NCI-H1930 (cell line): ENCODE measurements at regions not wholly inside any gene's neighbourhood (a gene's known extent, or its start where the extent isn't known, plus 50 kb on each side); places are given as distances from the start of the nearest gene placed in this dataset.
"Not testable (repeated sequence)": the region's sequence is repeated elsewhere in the genome, so short reads cannot be mapped to it uniquely, and the experiment has no call there.

Experiments
- DNase-seq, 2 experiments: peaks; one replicate each; lab custom pipeline; 2025; lab: John Stamatoyannopoulos, UW

- no peak for DNase-seq
Measured at GRCh38 chr18:22043837-22044236, 125.6 kb upstream of the GATA6 start.

DNA sequence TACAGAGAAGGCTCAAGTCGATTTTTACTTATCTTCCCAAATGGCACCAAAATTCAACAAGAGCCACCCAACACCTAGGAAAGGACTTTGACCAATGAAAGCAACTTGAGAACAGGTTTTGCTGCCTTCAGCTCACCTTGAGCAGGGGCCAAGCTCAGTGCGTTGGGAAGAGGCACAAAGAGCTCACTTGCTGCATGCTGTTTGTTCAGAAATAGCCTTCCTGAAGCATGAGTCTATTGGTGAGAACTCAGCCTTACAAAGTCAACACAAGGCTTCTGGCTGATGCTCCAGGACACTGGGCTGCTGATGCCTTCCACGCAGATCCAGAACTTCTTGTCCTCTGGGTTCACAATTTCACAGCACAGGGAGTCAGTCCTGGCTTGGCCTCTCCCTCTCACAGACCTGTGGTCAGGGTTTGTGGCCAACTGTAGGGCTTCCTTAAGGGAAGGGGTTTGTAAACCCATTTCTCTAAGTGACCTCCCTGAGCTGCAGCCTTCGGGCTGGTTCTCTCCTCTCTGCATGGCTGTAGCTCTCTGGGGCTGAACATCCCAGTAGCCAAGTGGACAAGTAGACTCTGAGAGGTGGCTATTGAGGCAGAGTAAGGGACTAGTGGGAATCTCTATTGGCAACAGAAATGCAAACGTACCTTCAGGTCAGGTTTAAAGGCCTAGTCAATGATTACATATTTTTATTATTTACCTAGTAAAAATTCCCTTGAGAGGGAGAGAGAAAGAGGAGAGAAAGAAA is 124.7 kb upstream of the GATA6 start:
- no peak for DNase-seq

GRCh38 chr18:22045221-22045918 is 124.0 kb upstream of the GATA6 start:
- DNase-seq: no peak

DNA sequence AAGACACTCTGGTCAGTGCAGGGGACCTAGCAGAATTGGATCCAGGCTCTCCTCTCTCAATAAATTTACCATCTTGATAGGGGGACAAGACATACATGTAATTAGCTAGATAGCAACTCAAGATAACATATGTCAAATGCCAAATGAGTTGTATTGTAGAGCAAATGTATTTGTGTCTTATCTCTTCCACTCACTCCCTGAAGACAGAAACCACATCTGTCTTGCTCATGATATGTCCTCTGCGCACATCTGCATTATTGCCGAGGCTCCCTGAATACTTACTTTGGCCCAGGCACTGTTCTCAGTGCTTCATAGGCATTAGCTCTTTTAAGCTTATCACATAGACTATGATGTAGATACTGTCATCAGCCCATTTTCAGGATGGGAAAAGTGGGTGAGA is 122.9 kb upstream of the GATA6 start:
- DNase-seq: no peak

DNA sequence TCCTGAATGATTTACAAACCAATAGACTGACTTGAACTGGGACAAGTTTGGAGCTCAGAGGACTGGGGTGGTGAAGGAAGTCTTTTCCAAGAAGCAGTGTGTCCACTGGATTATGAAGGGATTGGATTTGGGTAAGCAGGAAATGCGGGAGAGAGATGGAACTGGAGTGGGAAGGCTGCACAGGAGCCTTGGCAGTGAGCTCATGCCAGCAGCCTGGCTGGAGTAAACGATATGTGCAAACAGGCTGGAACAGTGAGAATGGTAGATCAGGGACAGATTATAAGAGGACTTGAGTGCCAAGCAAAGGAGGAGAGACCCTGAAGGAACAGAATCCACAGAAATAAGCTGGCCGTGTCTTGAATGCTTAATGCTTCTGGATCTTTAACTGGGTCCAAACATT is 121.9 kb upstream of the GATA6 start:
- no peak for DNase-seq

- no peak for DNase-seq
Measured at GRCh38 chr18:22048221-22048620, 121.2 kb upstream of the GATA6 start.

- DNase-seq: no peak
Measured at GRCh38 chr18:22048932-22049615, 120.3 kb upstream of the GATA6 start.

- no peak for DNase-seq
Measured at GRCh38 chr18:22052405-22053105, 116.8 kb upstream of the GATA6 start.

GRCh38 chr18:22055466-22056238 is 113.7 kb upstream of the GATA6 start:
- DNase-seq: no peak

- DNase-seq: no peak
Measured at GRCh38 chr18:22056950-22057349, 112.4 kb upstream of the GATA6 start.

DNA sequence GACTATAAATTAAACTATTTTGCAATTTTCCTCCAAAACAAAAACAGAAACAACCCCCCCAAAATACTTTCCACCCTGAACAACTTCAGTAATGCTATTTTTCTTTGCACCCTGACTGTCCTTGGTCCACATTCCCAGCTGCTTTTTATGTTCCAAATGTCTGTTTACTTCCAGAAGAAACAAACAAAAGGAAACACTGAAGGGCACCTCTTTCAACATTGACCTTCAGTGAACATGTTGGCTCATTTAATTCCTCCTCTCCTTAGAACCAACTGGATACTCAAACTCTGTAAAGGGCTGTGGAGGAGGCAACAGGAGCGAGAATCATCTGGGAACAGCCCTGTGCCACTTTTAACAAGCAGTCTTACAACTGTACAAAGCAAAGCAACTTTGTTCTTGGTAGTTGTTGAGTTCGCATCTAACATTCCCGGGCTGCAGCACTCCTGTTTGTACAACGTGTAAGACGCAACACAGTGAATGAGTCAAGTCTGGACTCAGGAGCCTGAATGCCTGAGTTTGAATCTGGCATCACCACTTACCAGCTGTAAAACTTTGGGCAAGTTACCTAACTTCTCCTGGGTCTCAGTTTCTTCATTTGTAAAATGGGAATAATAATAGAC is 111.4 kb upstream of the GATA6 start:
- DNase-seq: no peak

- DNase-seq: no peak
Measured at GRCh38 chr18:22060361-22060760, 109.0 kb upstream of the GATA6 start.

GRCh38 chr18:22063102-22063501 is 106.3 kb upstream of the GATA6 start:
- no peak for DNase-seq

DNA sequence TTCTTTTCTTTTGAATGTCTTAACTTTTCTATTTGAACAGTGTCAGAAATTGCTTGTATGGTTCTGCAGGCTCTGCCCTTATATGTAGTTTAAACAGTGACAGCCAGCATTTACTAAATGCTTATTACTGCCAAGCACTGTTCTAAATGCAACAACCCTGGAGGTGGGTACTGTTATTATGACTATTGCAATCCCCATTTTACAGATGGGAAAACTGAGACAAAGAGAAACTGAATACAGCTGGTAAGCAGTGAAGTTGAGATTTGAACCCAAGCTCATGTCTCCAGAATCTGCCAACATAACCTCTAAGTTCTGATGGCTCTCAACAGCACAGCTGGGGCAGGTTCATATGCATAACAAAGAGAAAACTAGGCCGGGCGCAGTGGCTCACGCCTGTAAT is 105.7 kb upstream of the GATA6 start:
- no peak for DNase-seq

DNA sequence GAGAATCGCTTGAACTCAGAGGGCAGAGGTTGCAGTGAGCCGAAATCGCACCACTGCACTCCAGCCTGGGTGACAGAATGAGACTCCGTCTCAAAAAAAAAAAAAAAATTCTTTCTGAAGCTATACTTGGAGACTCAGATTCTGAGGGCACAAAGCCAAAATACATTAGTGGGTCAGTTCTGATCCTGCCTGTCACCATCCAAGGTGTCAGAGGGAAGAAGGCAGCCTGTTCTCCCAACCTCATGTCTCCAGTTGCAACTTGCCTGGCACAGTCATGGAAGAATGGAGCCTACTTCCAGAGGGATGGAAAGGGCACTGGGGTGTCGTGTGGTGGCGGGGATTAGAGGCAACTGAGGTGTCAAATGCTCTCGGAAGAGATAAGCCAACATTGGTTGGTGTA is 104.8 kb upstream of the GATA6 start:
- DNase-seq: no peak

DNA sequence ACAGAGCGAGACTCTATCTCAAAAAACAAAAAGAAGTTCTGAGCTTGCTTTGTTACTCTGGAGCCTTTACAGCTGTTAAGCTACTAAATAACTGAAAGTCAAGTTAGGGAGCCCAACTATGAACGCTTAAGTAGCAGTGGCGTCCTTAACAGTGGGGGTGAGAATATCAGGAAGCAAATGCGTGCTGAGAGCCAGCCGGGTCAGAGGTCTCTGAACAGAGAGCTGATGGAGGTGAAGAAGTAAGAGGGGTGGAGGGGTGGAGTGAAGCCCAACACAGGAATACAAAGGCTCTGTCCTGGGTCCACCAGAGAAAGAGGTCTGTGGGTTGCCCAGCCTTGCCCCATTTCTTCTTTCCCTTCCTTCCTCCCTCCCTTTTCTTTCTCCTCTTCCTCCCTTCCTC is 104.1 kb upstream of the GATA6 start:
- no peak for DNase-seq

GRCh38 chr18:22066083-22066485 is 103.3 kb upstream of the GATA6 start:
- DNase-seq: no peak

- DNase-seq: no peak
Measured at GRCh38 chr18:22067109-22067508, 102.3 kb upstream of the GATA6 start.

DNA sequence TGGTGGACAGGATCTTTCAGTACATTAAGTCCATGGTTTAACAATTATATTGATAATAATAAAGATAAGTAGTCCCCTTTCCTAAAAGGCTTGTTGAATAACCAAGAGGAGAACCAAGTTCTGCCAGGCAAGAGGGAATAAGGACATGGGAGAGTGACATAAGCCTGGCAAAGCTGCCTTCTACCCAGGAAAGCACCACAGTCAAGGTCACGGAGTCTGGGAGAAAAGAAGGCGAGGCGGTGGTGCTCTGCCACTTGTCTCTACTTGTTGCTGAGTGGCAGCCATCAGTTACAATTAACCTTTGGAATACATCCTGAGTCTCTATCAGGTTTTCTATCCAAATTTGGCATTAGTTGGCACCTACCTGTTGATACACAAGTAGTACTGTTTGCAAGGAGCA is 101.7 kb upstream of the GATA6 start:
- no peak for DNase-seq

DNA sequence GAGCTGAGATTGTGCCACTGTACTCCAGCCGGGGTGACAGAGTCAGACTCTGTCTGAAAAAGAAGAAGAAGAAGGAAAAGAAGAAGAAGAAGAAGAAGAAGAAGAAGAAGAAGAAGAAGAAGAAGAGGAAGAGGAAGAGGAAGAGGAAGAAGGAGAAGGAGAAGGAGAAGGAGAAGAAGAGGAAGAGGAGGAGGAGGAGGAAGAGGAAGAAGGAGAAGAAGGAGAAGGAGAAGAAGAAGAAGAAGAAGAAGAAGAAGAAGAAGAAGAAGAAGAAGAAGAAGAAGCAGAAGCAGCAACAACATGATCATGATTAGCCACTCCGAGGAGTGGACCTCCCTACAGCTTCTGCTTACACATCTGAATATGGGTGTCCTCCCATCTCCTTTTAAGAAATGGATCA is 100.6 kb upstream of the GATA6 start:
- not testable (repeated sequence) for DNase-seq

DNA sequence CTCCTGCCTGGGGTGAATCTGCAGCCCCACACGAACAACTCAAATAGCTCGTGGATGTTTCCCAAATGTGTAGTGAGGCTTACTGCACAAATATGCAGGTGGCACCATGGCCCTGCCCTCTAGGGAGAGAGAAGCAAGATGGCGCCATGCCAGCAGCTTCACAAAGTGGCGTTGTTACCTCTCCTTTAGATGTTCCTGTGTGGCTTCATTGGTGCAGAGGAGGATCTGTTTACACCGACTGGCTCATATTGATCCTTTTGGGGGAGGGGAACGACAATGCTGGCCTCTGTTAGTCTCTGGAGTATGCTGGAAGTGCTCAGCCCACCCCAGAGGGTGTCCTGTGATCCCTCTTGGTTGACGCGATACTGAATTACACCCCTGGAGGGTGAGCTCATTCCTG is 99.5 kb upstream of the GATA6 start:
- no peak for DNase-seq
